Thyroid gland (tissue), 4 donors: ENCODE measurements at regions not wholly inside any gene's neighbourhood (a gene's known extent, or its start where the extent isn't known, plus 50 kb on each side); places are given as distances from the start of the nearest gene placed in this dataset.
"Not testable (repeated sequence)": the region's sequence is repeated elsewhere in the genome, so short reads cannot be mapped to it uniquely, and the experiment has no call there.

ENCODE experiments used
- DNase-seq, 2 donors: peaks; one replicate each; pipeline ENCODE4 v3.0.0-alpha.2; 2019
- H3K27ac ChIP-seq, 3 donors: fragments of 200-600 bp; sonication (generic); 1 replicate in 2 of 3; 2 replicates in 1 of 3; pipeline ENCODE4 v1.5.1; 2016 to 2019; ENCODE audit warnings: mild to moderate bottlenecking in 1 of 3, moderate library complexity in 1 of 3
- H3K27me3 ChIP-seq: fragments of 200-600 bp; sonication (generic); one replicate; pipeline ENCODE4 v1.5.1; 2019
- H3K36me3 ChIP-seq, 2 donors: fragments of 200-600 bp; sonication (generic); one replicate each; pipeline ENCODE4 v1.5.1; 2016 to 2019
- H3K4me1 ChIP-seq, 2 donors: fragments of 200-600 bp; sonication (generic); one replicate each; pipeline ENCODE4 v1.5.1; 2017 to 2019
- H3K4me3 ChIP-seq, 3 donors: fragments of 200-600 bp; sonication (generic); replicated peaks in 1 of 3; 1 replicate in 2 of 3; 2 replicates in 1 of 3; pipeline ENCODE4 v1.5.1; 2016; ENCODE audit warnings: mild to moderate bottlenecking in 1 of 3
- H3K9me3 ChIP-seq: fragments of 200-600 bp; sonication (generic); one replicate; pipeline ENCODE4 v1.5.1; 2017
- POLR2A ChIP-seq, 2 donors: fragments of 450-650 bp; IDR thresholded peaks; one replicate each; pipeline ENCODE4 v1.6.1; 2017; ENCODE audit warnings: antibody characterized with exemption in 2 of 2, mild to moderate bottlenecking in 2 of 2, moderate library complexity in 1 of 2
- WGBS, 2 donors: methylation state at CpG; one replicate each; pipeline ENCODE4 v1.1.5; 2017; 5-methylcytosine and 5-hydroxymethylcytosine counted together
- intact Hi-C: fragments of 100-400 bp; cut with DNase I; formaldehyde crosslinking; loops from one replicate; pipeline ENCODE4 v1.15.1; 2023
- TF ChIP-seq, protein P1 (sequence below), 6 experiments: fragments of 200-600 bp in 3 of 6; fragments of 450-650 bp in 3 of 6; sonication (generic) in 3 of 6; IDR thresholded peaks; one replicate each; pipeline ENCODE4 v1.5.1; 2016 to 2019; ENCODE audit warnings: antibody characterized with exemption in 6 of 6, mild to moderate bottlenecking in 2 of 6, inconsistent platforms in 1 of 6, moderate library complexity in 1 of 6

DNA sequence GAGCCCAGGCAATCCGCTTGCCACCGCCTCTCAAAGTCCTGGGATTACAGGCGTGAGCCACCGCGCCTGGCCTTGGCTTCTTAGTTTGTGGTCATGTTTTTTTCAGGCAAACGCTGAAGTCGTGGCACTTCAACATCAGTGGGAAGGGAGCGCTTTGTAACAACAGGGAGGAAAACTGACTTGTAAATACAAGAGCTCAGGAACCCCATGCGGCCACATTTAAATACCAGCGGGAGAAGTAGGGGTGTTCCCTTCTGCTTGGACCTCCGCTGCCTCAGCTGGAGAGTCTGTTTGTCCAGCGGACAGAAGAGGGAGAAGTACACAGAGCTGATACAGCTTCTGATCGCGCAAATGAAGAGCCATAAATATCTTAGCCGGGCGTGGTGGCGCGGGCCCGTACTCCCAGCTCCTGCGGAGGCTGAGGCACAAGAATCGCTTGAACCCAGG is 108.7 kb upstream of the KMT2C start:
- no peak overlapping the region for H3K4me3 ChIP-seq
- intact Hi-C loops: no loop called here
- no peaks in the 10 kb centered on the region for H3K36me3 ChIP-seq
- H3K27ac ChIP-seq: no peak overlapping the region
- no peak for DNase-seq
- WGBS, 2 donors: 63 to 66% methylated on average over 21 of the region's 21 CpGs
- no peaks in the 10 kb centered on the region for H3K4me1 ChIP-seq
- no peaks in the 10 kb centered on the region for H3K9me3 ChIP-seq
- H3K27me3 ChIP-seq: no peaks in the 10 kb centered on the region
- TF ChIP-seq, protein P1, sequence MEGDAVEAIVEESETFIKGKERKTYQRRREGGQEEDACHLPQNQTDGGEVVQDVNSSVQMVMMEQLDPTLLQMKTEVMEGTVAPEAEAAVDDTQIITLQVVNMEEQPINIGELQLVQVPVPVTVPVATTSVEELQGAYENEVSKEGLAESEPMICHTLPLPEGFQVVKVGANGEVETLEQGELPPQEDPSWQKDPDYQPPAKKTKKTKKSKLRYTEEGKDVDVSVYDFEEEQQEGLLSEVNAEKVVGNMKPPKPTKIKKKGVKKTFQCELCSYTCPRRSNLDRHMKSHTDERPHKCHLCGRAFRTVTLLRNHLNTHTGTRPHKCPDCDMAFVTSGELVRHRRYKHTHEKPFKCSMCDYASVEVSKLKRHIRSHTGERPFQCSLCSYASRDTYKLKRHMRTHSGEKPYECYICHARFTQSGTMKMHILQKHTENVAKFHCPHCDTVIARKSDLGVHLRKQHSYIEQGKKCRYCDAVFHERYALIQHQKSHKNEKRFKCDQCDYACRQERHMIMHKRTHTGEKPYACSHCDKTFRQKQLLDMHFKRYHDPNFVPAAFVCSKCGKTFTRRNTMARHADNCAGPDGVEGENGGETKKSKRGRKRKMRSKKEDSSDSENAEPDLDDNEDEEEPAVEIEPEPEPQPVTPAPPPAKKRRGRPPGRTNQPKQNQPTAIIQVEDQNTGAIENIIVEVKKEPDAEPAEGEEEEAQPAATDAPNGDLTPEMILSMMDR (IDR thresholded peaks at IDR 0.05): no peak
- no peak for TF ChIP-seq POLR2A (IDR thresholded peaks at IDR 0.05)

DNA sequence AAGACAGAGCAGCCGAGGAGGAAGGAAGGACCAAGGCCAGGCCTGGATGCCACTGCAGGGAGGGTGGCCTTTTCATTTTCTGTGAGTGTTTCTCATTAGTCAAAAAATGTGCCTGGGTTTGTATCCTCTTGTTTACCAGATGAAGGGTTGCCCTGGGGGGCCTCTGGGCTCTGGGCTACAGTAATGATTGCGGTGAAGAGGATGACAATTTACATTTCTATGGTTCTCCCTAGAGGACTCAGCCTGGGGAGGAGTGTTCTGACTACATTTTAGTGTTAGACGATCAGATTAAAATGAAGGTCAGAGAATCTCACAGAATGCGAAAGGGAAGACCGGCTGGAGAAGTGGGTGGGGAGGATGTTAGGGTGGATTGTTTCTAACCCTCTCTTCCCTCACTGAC is 108.0 kb upstream of the KMT2C start:
- Histone ChIP-seq H3K4me3 (no peak overlapping the region), H3K4me1 (no peaks in the 10 kb centered on the region), H3K27me3 (no peaks in the 10 kb centered on the region), H3K27ac (no peak overlapping the region), H3K9me3 (no peaks in the 10 kb centered on the region), H3K36me3 (no peaks in the 10 kb centered on the region)
- no peak for DNase-seq
- WGBS, 2 donors: 56 to 65% methylated on average over 5 of the region's 5 CpGs
- intact Hi-C loops: no loop called here
- TF ChIP-seq, protein P1 (IDR thresholded peaks at IDR 0.05): no peak
- no peak for TF ChIP-seq POLR2A (IDR thresholded peaks at IDR 0.05)

DNA sequence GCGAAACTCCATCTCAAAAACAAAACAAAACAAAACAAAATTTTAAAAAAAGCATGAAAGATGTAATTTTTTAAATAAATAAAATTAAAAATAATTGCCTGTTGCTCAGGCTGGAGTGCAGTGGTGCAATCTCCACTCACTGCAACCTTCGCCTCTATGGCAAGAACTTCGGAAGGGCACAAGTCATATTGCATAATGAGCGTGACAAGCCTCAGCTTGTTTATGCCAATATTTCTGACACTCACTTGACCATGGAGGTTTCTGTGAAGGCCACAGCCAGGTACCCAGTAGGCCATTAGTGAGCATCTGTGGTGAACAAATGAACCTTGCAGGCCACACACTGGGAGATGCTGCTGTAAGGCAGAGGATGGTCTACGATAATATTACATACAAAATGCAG is 106.1 kb upstream of the KMT2C start:
- no peaks in the 10 kb centered on the region for H3K9me3 ChIP-seq
- WGBS, 2 donors: 87 to 98% methylated on average over 5 of the region's 5 CpGs

DNA sequence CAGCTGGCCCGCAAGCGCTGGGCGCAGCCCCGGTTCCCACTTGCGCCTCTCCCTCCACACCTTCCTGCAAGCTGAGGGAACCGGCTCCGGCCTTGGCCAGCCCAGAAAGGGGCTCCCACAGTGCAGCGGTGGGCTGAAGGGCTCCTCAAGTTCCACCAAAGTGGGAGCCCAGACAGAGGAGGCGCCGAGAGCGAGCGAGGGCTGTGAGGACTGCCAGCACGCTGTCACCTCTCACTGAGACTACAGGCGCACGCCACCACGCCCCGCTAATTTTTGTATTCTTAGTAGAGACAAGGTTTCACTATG is 103.3 kb upstream of the KMT2C start:
- H3K4me1 ChIP-seq, H3K36me3 ChIP-seq, H3K4me3 ChIP-seq, H3K27ac ChIP-seq, intact Hi-C loops, H3K27me3 ChIP-seq, H3K9me3 ChIP-seq, DNase-seq: not testable (repeated sequence)
- 94 to 98% methylated on average over 15 to 17 of the region's 17 CpGs for WGBS, 2 donors

More for the DNA sequence above, 106.1 kb upstream of the KMT2C start:
- H3K4me1 ChIP-seq: no peaks in the 10 kb centered on the region
- intact Hi-C loops: no loop called here
- TF ChIP-seq, protein P1 (IDR thresholded peaks at IDR 0.05): no peak
- TF ChIP-seq POLR2A (IDR thresholded peaks at IDR 0.05): no peak
- H3K36me3 ChIP-seq: no peaks in the 10 kb centered on the region
- H3K4me3 ChIP-seq: no peak overlapping the region
- H3K27ac ChIP-seq: no peak overlapping the region
- DNase-seq: no peak
- H3K27me3 ChIP-seq: no peaks in the 10 kb centered on the region

DNA sequence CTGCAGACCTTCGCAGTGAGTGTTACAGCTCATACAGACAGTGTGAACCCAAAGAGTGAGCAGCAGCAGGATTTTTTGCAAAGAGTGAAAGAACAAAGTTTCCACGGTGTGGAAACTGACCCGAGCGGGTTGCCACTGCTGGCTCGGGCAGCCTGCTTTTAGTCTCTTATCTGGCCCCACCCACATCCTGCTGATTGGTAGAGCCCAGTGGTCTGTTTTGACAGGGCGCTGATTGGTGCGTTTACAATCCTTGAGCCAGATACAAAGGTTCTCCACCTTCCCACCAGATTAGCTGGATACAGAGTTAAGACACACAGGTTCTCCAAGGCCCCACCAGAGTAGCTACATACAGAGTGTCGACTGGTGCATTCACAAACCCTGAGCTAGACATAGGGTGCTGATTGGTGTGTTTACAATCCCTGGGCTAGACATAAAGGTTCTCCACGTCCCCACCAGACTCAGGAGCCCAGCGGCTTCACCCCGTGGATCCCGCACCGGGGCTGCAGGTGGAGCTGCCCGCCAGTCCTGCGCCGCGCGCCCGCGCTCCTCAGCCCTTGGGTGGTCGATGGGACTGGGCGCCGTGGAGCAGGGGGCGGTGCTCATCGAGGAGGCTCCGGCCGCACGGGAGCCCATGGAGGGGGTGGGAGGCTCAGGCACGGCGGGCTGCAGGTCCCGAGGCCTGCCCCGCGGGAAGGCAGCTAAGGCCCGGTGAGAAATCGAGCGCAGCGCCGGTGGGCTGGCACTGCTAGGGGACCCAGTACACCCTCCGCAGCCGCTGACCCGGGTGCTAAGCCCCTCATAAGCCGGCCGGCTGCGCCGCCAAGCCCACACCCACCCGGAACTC is 102.8 kb upstream of the KMT2C start:
- H3K9me3 ChIP-seq, H3K36me3 ChIP-seq, intact Hi-C loops, H3K4me1 ChIP-seq, H3K4me3 ChIP-seq, H3K27me3 ChIP-seq, DNase-seq, H3K27ac ChIP-seq: not testable (repeated sequence)
- WGBS, 2 donors: 87 to 96% methylated on average over 6 to 17 of the region's 46 CpGs

DNA sequence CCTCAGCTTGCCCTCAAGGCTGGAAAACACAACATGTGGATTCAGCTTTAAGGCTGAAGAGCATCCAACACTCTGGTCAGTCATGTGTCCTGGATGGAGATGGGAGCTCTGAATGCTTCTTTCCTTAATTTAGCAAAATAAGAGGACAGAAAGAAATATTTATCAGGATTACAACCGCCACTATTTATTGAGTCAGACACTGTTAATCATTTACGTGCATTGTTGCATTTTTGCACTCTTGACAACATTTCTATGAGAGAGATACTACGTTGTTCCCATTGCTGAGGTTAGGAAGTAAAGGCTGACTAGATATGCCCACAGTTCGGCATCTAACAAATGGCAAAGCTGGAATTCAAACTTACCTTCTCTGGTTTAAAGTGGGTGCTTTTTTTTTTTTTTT is 101.8 kb upstream of the KMT2C start:
- 68 to 70% methylated on average over 4 of the region's 4 CpGs for WGBS, 2 donors
- TF ChIP-seq, protein P1 (IDR thresholded peaks at IDR 0.05): no peak
- no peak for TF ChIP-seq POLR2A (IDR thresholded peaks at IDR 0.05)
- Histone ChIP-seq H3K27me3 (no peaks in the 10 kb centered on the region), H3K36me3 (no peaks in the 10 kb centered on the region), H3K4me3 (no peak overlapping the region), H3K4me1 (no peaks in the 10 kb centered on the region), H3K9me3 (no peaks in the 10 kb centered on the region), H3K27ac (no peak overlapping the region)
- DNase-seq: no peak
- intact Hi-C loops: no loop called here
